ENCODE measurements at regions not wholly inside any gene's neighbourhood (a gene's known extent, or its start where the extent isn't known, plus 50 kb on each side); places are given as distances from the start of the nearest gene placed in this dataset.

- DNase-seq = no peak
Measured at GRCh38 chr5:143488381-143488780, 84.9 kb upstream of the NR3C1 start.

GRCh38 chr5:143484601-143485000 is 81.1 kb upstream of the NR3C1 start:
- DNase-seq = no peak

- no peak for DNase-seq
Measured at GRCh38 chr5:143481697-143482531, 78.4 kb upstream of the NR3C1 start.

GRCh38 chr5:143480001-143480400 is 76.5 kb upstream of the NR3C1 start:
- DNase-seq = no peak

- DNase-seq = no peak
Measured at GRCh38 chr5:143479394-143479793, 75.9 kb upstream of the NR3C1 start.

- no peak for DNase-seq
Measured at GRCh38 chr5:143476601-143477211, 73.2 kb upstream of the NR3C1 start.

GRCh38 chr5:143474616-143475015 is 71.1 kb upstream of the NR3C1 start:
- DNase-seq = no peak

GRCh38 chr5:143473481-143473880 is 70.0 kb upstream of the NR3C1 start:
- DNase-seq = no peak

- DNase-seq = no peak
Measured at GRCh38 chr5:143472576-143472975, 69.1 kb upstream of the NR3C1 start.

GRCh38 chr5:143471666-143472464 is 68.4 kb upstream of the NR3C1 start:
- no peak for DNase-seq

- DNase-seq = no peak
Measured at GRCh38 chr5:143471041-143471509, 67.6 kb upstream of the NR3C1 start.

GRCh38 chr5:143470120-143470519 is 66.6 kb upstream of the NR3C1 start:
- DNase-seq = no peak

GRCh38 chr5:143469125-143469524 is 65.6 kb upstream of the NR3C1 start:
- DNase-seq = no peak

GRCh38 chr5:143466632-143467031 is 63.1 kb upstream of the NR3C1 start:
- no peak for DNase-seq

- no peak for DNase-seq
Measured at GRCh38 chr5:143464723-143465490, 61.4 kb upstream of the NR3C1 start.

GRCh38 chr5:143462431-143462830 is 58.9 kb upstream of the NR3C1 start:
- no peak for DNase-seq

- no peak for DNase-seq
Measured at GRCh38 chr5:143459433-143459832, 55.9 kb upstream of the NR3C1 start.

- DNase-seq = no peak
Measured at GRCh38 chr5:143456952-143457547, 53.6 kb upstream of the NR3C1 start.

- DNase-seq = no peak
Measured at GRCh38 chr5:143454936-143455516, 51.5 kb upstream of the NR3C1 start.

- DNase-seq = no peak
Measured at GRCh38 chr5:143453720-143454119, 50.2 kb upstream of the NR3C1 start.
